Liver (tissue), 7 donors: ENCODE measurements at regions not wholly inside any gene's neighbourhood (a gene's known extent, or its start where the extent isn't known, plus 50 kb on each side); places are given as distances from the start of the nearest gene placed in this dataset.

Experiments used
- DNase-seq: peaks from one replicate; pipeline ENCODE4 v3.0.0-alpha.2; 2017; ENCODE audit warnings: low spot score
- H3K27ac ChIP-seq, 2 donors: one replicate each; pipeline ENCODE4 v1.7.0; 2013; ENCODE audit warnings: inconsistent platforms in 2 of 2, low read length in 2 of 2, control low read depth in 1 of 2, low read depth in 1 of 2, mild to moderate bottlenecking in 1 of 2
- H3K27me3 ChIP-seq, 4 donors: one replicate each; pipeline versions ENCODE4 v1.6.1 to v1.7.0; 2013; ENCODE audit warnings: low read length in 3 of 4, inconsistent platforms in 1 of 4, mild to moderate bottlenecking in 1 of 4, moderate library complexity in 1 of 4; ENCODE audit not compliant: control insufficient read depth in 4 of 4, insufficient read depth in 4 of 4
- H3K36me3 ChIP-seq, 4 donors: one replicate each; pipeline versions ENCODE4 v1.6.1 to v1.7.0; 2013; ENCODE audit warnings: low read length in 3 of 4, mild to moderate bottlenecking in 3 of 4, low read depth in 1 of 4, moderate library complexity in 1 of 4; ENCODE audit not compliant: control insufficient read depth in 4 of 4, insufficient read depth in 3 of 4
- H3K4me1 ChIP-seq, 4 donors: one replicate each; pipeline versions ENCODE4 v1.6.1 to v1.7.0; 2013; ENCODE audit warnings: low read length in 3 of 4, mild to moderate bottlenecking in 3 of 4, moderate library complexity in 1 of 4; ENCODE audit not compliant: control insufficient read depth in 4 of 4, insufficient read depth in 4 of 4
- H3K4me3 ChIP-seq, 3 donors: one replicate each; pipeline versions ENCODE4 v1.6.1 to v1.7.0; 2013; ENCODE audit warnings: low read length in 3 of 3, control low read depth in 1 of 3, low read depth in 1 of 3, mild to moderate bottlenecking in 1 of 3
- H3K9ac ChIP-seq, 2 donors: one replicate each; pipeline ENCODE4 v1.7.0; 2013; ENCODE audit warnings: low read length in 2 of 2, mild to moderate bottlenecking in 2 of 2, moderate library complexity in 2 of 2, control low read depth in 1 of 2, low read depth in 1 of 2
- H3K9me3 ChIP-seq, 4 donors: one replicate each; pipeline versions ENCODE4 v1.6.1 to v1.7.0; 2013; ENCODE audit warnings: low read length in 3 of 4; ENCODE audit not compliant: control insufficient read depth in 4 of 4
- EGR1 ChIP-seq, 2 donors: IDR thresholded peaks; 2 replicates each; pipeline ENCODE4 v1.6.1; 2016 to 2018; ENCODE audit warnings: antibody characterized with exemption in 2 of 2, low read depth in 2 of 2
- FOXA1 ChIP-seq: IDR thresholded peaks from 2 replicates; pipeline ENCODE4 v1.6.1; 2016; ENCODE audit warnings: antibody characterized with exemption
- HNF4A ChIP-seq, 2 donors: conservative IDR thresholded peaks; 2 replicates each; pipeline ENCODE4 v1.6.1; 2016; ENCODE audit warnings: antibody characterized with exemption in 2 of 2, mild to moderate bottlenecking in 2 of 2
- HNF4G ChIP-seq: IDR thresholded peaks from 2 replicates; pipeline ENCODE4 v1.6.1; 2016; ENCODE audit warnings: antibody characterized with exemption
- JUND ChIP-seq, 2 donors: IDR thresholded peaks; 2 replicates each; pipeline ENCODE4 v1.6.1; 2016; ENCODE audit warnings: antibody characterized with exemption in 2 of 2
- RAD21 ChIP-seq, 2 donors: IDR thresholded peaks; 2 replicates each; pipeline ENCODE4 v1.6.1; 2016; ENCODE audit warnings: antibody characterized with exemption in 2 of 2, mild to moderate bottlenecking in 2 of 2
- REST ChIP-seq: IDR thresholded peaks from 2 replicates; pipeline ENCODE4 v1.6.1; 2016; ENCODE audit warnings: antibody characterized with exemption, mild to moderate bottlenecking
- RXRA ChIP-seq, 2 donors: IDR thresholded peaks; 2 replicates each; pipeline ENCODE4 v1.6.1; 2017 to 2018; ENCODE audit warnings: antibody characterized with exemption in 2 of 2, mild to moderate bottlenecking in 1 of 2
- TAF1 ChIP-seq: conservative IDR thresholded peaks from 2 replicates; pipeline ENCODE4 v1.6.1; 2016; ENCODE audit warnings: antibody characterized with exemption, mild to moderate bottlenecking
- YY1 ChIP-seq: IDR thresholded peaks from 2 replicates; pipeline ENCODE4 v1.6.1; 2016; ENCODE audit warnings: antibody characterized with exemption, mild to moderate bottlenecking
- ZBTB33 ChIP-seq: IDR thresholded peaks from 2 replicates; pipeline ENCODE4 v1.6.1; 2016; ENCODE audit warnings: antibody characterized with exemption
- WGBS: extraction: QIAGEN DNeasy Blood & Tissue Kit; methylation state at CpG from one replicate; pipeline ENCODE4 v1.1.7; 2013; 5-methylcytosine and 5-hydroxymethylcytosine counted together
- donor health status: healthy.
- donor health status: healthy.
- donor health status: healthy.
- donor health status: healthy.

GRCh38 chr6:163712981-163713380, 298.5 kb downstream of the QKI start:
- DNase-seq = no peak
- Histone ChIP-seq H3K36me3 (no peaks in the 10 kb centered on the region), H3K27ac (no peak overlapping the region), H3K27me3 (no peaks in the 10 kb centered on the region), H3K4me3 (no peak overlapping the region), H3K9me3 (no peaks in the 10 kb centered on the region), H3K9ac (no peak overlapping the region), H3K4me1 (peaks cover 0 to 3% (median 1%) of the 10 kb centered on the region in 4 donors)
- TF ChIP-seq FOXA1 (no peak), ZBTB33 (no peak), YY1 (no peak)
- WGBS = 85% methylated on average over 8 of the region's 8 CpGs

GRCh38 chr6:163712566-163712961, 298.0 kb downstream of the QKI start:
- no peak overlapping the region for H3K9ac ChIP-seq
- no peak for DNase-seq
- H3K9me3 ChIP-seq = no peaks in the 10 kb centered on the region
- WGBS = 84% methylated on average over 8 of the region's 8 CpGs
- TF ChIP-seq RXRA (IDR thresholded peaks at IDR 0.05) (no peak), TAF1 (no peak), JUND (IDR thresholded peaks at IDR 0.05) (no peak), HNF4A (conservative IDR thresholded peaks at IDR 0.05) (no peak), HNF4G (no peak), EGR1 (IDR thresholded peaks at IDR 0.05; ENCODE audit: low read depth in 2 of 2) (no peak)
- H3K36me3 ChIP-seq = no peaks in the 10 kb centered on the region
- no peaks in the 10 kb centered on the region for H3K27me3 ChIP-seq
- no peak overlapping the region for H3K27ac ChIP-seq
- H3K4me3 ChIP-seq = no peak overlapping the region
- peaks cover 0 to 3% (median 1%) of the 10 kb centered on the region in 4 donors for H3K4me1 ChIP-seq

GRCh38 chr6:163711615-163712565, 297.4 kb downstream of the QKI start:
- Histone ChIP-seq H3K9ac (no peak overlapping the region), H3K9me3 (no peaks in the 10 kb centered on the region), H3K27me3 (no peaks in the 10 kb centered on the region), H3K4me3 (no peak overlapping the region), H3K27ac (no peak overlapping the region), H3K36me3 (no peaks in the 10 kb centered on the region), H3K4me1 (peaks cover 0 to 3% (median 1%) of the 10 kb centered on the region in 4 donors)
- TF ChIP-seq RAD21 (IDR thresholded peaks at IDR 0.05) (peak in 1 of 2 donors; percentile 15), REST (no peak), RXRA (IDR thresholded peaks at IDR 0.05) (no peak)
- WGBS = 80% methylated on average over 24 of the region's 24 CpGs
- no peak for DNase-seq
